ENCODE measurements at regions not wholly inside any gene's neighbourhood (a gene's known extent, or its start where the extent isn't known, plus 50 kb on each side); places are given as distances from the start of the nearest gene placed in this dataset.

DNA sequence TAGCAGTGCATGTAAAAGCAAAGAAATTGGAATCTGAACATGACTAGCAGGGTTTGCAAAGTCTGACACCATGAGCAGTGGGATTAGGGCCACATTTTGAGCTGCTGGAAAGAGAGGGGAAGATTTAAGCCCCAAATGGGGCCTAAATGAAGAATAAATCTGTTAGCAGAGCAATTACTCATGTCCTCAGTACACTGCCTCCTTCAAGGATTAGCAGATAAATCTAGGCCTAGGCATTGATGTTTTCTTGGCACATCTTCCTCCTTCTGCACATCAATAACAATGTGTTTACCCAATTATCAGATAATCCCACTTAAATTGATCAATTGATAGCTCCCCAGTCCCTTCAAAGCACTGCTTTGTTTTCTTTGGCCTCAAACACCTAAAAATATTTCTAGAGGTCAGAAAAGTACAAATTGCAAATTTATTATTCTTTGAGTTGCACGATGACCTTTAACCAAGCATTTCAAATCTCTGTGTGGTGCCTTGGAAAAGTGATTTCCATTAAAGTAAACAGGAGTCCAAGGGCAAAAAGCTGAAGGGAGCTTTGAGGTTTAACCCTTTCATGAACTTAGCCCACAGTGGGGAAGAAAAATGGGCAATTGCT is 514.7 kb upstream of the CHORDC1 start:
- TF ChIP-seq, protein P1, sequence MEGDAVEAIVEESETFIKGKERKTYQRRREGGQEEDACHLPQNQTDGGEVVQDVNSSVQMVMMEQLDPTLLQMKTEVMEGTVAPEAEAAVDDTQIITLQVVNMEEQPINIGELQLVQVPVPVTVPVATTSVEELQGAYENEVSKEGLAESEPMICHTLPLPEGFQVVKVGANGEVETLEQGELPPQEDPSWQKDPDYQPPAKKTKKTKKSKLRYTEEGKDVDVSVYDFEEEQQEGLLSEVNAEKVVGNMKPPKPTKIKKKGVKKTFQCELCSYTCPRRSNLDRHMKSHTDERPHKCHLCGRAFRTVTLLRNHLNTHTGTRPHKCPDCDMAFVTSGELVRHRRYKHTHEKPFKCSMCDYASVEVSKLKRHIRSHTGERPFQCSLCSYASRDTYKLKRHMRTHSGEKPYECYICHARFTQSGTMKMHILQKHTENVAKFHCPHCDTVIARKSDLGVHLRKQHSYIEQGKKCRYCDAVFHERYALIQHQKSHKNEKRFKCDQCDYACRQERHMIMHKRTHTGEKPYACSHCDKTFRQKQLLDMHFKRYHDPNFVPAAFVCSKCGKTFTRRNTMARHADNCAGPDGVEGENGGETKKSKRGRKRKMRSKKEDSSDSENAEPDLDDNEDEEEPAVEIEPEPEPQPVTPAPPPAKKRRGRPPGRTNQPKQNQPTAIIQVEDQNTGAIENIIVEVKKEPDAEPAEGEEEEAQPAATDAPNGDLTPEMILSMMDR (conservative IDR thresholded peaks at IDR 0.05; ENCODE audit: low read depth, low read length) = no peak
- TF ChIP-seq EZH2 (IDR thresholded peaks at IDR 0.05; ENCODE audit: borderline replicate concordance, low read depth, low read length, poor library complexity, severe bottlenecking) = no peak
